ENCODE measurements at regions not wholly inside any gene's neighbourhood (a gene's known extent, or its start where the extent isn't known, plus 50 kb on each side); places are given as distances from the start of the nearest gene placed in this dataset.

- Histone ChIP-seq H3K23ac (ENCODE audit: insufficient read length) (no peak overlapping the region), H2BK120ac (replicated peaks; ENCODE audit: low read depth, low read length) (no peak overlapping the region), H3K9ac (replicated peaks in 1 of 4; ENCODE audit: extremely low read depth in 1 of 4, low read depth in 3 of 4, low read length in 3 of 4) (no peak overlapping the region), H4K5ac (ENCODE audit: insufficient read length, low read depth, low read length) (no peak overlapping the region), H3K79me1 (ENCODE audit: low read depth, low read length) (no peaks in the 10 kb centered on the region), H3K4me2 (ENCODE audit: insufficient read depth in 1 of 2, low read depth in 2 of 2, low read length in 2 of 2) (no peak overlapping the region), H3K56ac (replicated peaks; ENCODE audit: insufficient read length, low read depth, low read length) (no peak overlapping the region), H4K91ac (replicated peaks; ENCODE audit: insufficient read length, low read length) (no peak overlapping the region), H3K27ac (ENCODE audit: low read depth, low read length) (no peak overlapping the region), H3K9me3 (ENCODE audit: insufficient read depth in 2 of 2, low read depth in 1 of 2, low read length in 1 of 2) (no peaks in the 10 kb centered on the region), H2BK15ac (ENCODE audit: low read length) (no peak overlapping the region), H2AK5ac (ENCODE audit: low read depth, low read length) (no peak overlapping the region), H3K4me3 (ENCODE audit: extremely low read depth in 1 of 4, insufficient read depth in 2 of 4, low read depth in 3 of 4, low read length in 4 of 4) (no peak overlapping the region), H3K18ac (ENCODE audit: extremely low read depth, low read length) (no peak overlapping the region), H2BK5ac (ENCODE audit: low read depth, low read length) (no peak overlapping the region), H2BK20ac (ENCODE audit: low read length) (no peak overlapping the region), H2AFZ (ENCODE audit: low read length) (no peak overlapping the region), H3K27me3 (replicated peaks in 1 of 4; ENCODE audit: control insufficient read depth in 3 of 4, extremely low read depth in 1 of 4, insufficient read depth in 3 of 4, low read length in 3 of 4) (no peaks in the 10 kb centered on the region; a peak in 1 of 7 replicates), H4K8ac (ENCODE audit: extremely low read depth, insufficient read depth, low read length) (no peak overlapping the region), H3K36me3 (ENCODE audit: control insufficient read depth in 2 of 4, insufficient read depth in 4 of 4, low read length in 3 of 4) (no peaks in the 10 kb centered on the region), H3K4ac (replicated peaks; ENCODE audit: insufficient read length, low read depth, low read length) (no peak overlapping the region), H3K14ac (ENCODE audit: insufficient read length) (no peak overlapping the region), H3K23me2 (ENCODE audit: low read depth, low read length) (0 out of 2 replicates have a peak, but pooled peaks cover 3% of the 10 kb centered on the region), H4K20me1 (replicated peaks in 1 of 2; ENCODE audit: control insufficient read depth in 1 of 2, insufficient read depth in 2 of 2, low read length in 2 of 2) (peaks cover 0 to 3% of the 10 kb centered on the region in 2 experiments), H3K4me1 (replicated peaks in 1 of 4; ENCODE audit: control insufficient read depth in 3 of 4, insufficient read depth in 4 of 4, low read length in 3 of 4) (no peaks in the 10 kb centered on the region), H3K79me2 (ENCODE audit: control insufficient read depth in 1 of 2, insufficient read depth in 2 of 2, low read length in 2 of 2) (no peaks in the 10 kb centered on the region), H2BK12ac (ENCODE audit: low read depth, low read length) (no peak overlapping the region)
- POLR2A ChIA-PET (ENCODE audit: partially characterized antibody): no interaction called here
- CTCF ChIA-PET (ENCODE audit: partially characterized antibody): interaction anchor here (1.4 kb wide), 1 partner anchor 16 kb away, joined by 3 read pairs; no protein-coding TSS in a partner anchor
- 71% methylated on average over 4 of the region's 4 CpGs; no CpG with 5 or more reads in 1 of the 2 experiments for WGBS, 2 experiments (ENCODE audit: extremely low coverage in 1 of 2, insufficient coverage in 1 of 2, insufficient read length in 1 of 2, insufficient replicate concordance in 2 of 2, low coverage in 1 of 2, low lambda C conversion rate in 2 of 2, missing lambda C conversion rate in 1 of 2)
- DNase-seq (ENCODE audit: low read depth in 1 of 2, low spot score in 2 of 2): no peak
- TF ChIP-seq SIN3A (conservative IDR thresholded peaks at IDR 0.05 in 1 of 2, IDR thresholded peaks at IDR 0.05 in 1 of 2; ENCODE audit: low read depth in 1 of 2, low read length in 2 of 2) (no peak), RBBP5 (IDR thresholded peaks at IDR 0.05; ENCODE audit: borderline replicate concordance, low read depth, low read length) (no peak), SP4 (IDR thresholded peaks at IDR 0.05; ENCODE audit: low read length) (no peak), RAD21 (IDR thresholded peaks at IDR 0.05 in 1 of 2, conservative IDR thresholded peaks at IDR 0.05 in 1 of 2; ENCODE audit: low read depth in 2 of 2, low read length in 2 of 2) (no peak), NRF1 (IDR thresholded peaks at IDR 0.05; ENCODE audit: low read depth, low read length) (no peak), ATF2 (IDR thresholded peaks at IDR 0.05; ENCODE audit: low read length) (no peak), CTBP2 (IDR thresholded peaks at IDR 0.05; ENCODE audit: borderline replicate concordance, insufficient read depth, insufficient read length, low read length) (no peak), BRCA1 (IDR thresholded peaks at IDR 0.05; ENCODE audit: low read depth, low read length) (no peak), BACH1 (IDR thresholded peaks at IDR 0.05; ENCODE audit: low read length) (no peak), NANOG (IDR thresholded peaks at IDR 0.05; ENCODE audit: insufficient read depth, low read depth, low read length, poor library complexity, severe bottlenecking) (no peak), EGR1 (IDR thresholded peaks at IDR 0.05; ENCODE audit: borderline replicate concordance, low read depth, low read length) (no peak), YY1 (IDR thresholded peaks at IDR 0.05; ENCODE audit: low read depth, low read length) (no peak), POLR2A (IDR thresholded peaks at IDR 0.05; ENCODE audit: control extremely low read depth in 1 of 2, low read depth in 2 of 2, low read length in 2 of 2) (no peak)
- no peak for FAIRE-seq
These were observed 90.3 kb upstream of the VRK1 start for GRCh38 chr14:96706893-96707292.
